ENCODE measurements at regions not wholly inside any gene's neighbourhood (a gene's known extent, or its start where the extent isn't known, plus 50 kb on each side); places are given as distances from the start of the nearest gene placed in this dataset.
"Not testable (repeated sequence)": the region's sequence is repeated elsewhere in the genome, so short reads cannot be mapped to it uniquely, and the experiment has no call there.

- Histone ChIP-seq H3K4me2 (no peak overlapping the region), H3K4me3 (no peak overlapping the region), H3K36me3 (replicated peaks; ENCODE audit: insufficient read depth, low read depth) (no peaks in the 10 kb centered on the region), H3K4me1 (ENCODE audit: insufficient read depth) (no peaks in the 10 kb centered on the region), H3K9me2 (replicated peaks; ENCODE audit: insufficient read depth) (no peaks in the 10 kb centered on the region), H3K79me2 (no peaks in the 10 kb centered on the region), H2AFZ (no peak overlapping the region), H4K20me1 (ENCODE audit: insufficient read depth, poor library complexity, severe bottlenecking) (no peaks in the 10 kb centered on the region), H3K9me3 (ENCODE audit: low read depth) (no peaks in the 10 kb centered on the region), H3K27ac (no peak overlapping the region), H3K27me3 (no peaks in the 10 kb centered on the region)
- 81% methylated on average over 1 of the region's 1 CpG for WGBS (ENCODE audit: low lambda C conversion rate, missing lambda C conversion rate)
- no peak for DNase-seq (ENCODE audit: low spot score)
- no peak for TF ChIP-seq EZH2phosphoT487 (IDR thresholded peaks at IDR 0.05; ENCODE audit: low read depth, severe bottlenecking, unreplicated experiment)
- no peak for TF ChIP-seq EZH2 (IDR thresholded peaks at IDR 0.05; ENCODE audit: borderline replicate concordance)
- TF ChIP-seq, protein P1, sequence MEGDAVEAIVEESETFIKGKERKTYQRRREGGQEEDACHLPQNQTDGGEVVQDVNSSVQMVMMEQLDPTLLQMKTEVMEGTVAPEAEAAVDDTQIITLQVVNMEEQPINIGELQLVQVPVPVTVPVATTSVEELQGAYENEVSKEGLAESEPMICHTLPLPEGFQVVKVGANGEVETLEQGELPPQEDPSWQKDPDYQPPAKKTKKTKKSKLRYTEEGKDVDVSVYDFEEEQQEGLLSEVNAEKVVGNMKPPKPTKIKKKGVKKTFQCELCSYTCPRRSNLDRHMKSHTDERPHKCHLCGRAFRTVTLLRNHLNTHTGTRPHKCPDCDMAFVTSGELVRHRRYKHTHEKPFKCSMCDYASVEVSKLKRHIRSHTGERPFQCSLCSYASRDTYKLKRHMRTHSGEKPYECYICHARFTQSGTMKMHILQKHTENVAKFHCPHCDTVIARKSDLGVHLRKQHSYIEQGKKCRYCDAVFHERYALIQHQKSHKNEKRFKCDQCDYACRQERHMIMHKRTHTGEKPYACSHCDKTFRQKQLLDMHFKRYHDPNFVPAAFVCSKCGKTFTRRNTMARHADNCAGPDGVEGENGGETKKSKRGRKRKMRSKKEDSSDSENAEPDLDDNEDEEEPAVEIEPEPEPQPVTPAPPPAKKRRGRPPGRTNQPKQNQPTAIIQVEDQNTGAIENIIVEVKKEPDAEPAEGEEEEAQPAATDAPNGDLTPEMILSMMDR (IDR thresholded peaks at IDR 0.05; ENCODE audit: poor library complexity), result no peak
Measured at GRCh38 chr1:173329726-173330125, 122.6 kb upstream of the TNFSF4 start.

GRCh38 chr1:173330149-173330951 lies 123.2 kb upstream of the TNFSF4 start:
- no peaks in the 10 kb centered on the region for H3K9me3 ChIP-seq (ENCODE audit: low read depth)
- H3K4me1 ChIP-seq (ENCODE audit: insufficient read depth), result no peaks in the 10 kb centered on the region
- H3K9me2 ChIP-seq (replicated peaks; ENCODE audit: insufficient read depth), result no peaks in the 10 kb centered on the region
- H3K4me3 ChIP-seq, result no peak overlapping the region
- H4K20me1 ChIP-seq (ENCODE audit: insufficient read depth, poor library complexity, severe bottlenecking), result no peaks in the 10 kb centered on the region
- no peak overlapping the region for H3K4me2 ChIP-seq
- H3K27ac ChIP-seq, result no peak overlapping the region
- DNase-seq (ENCODE audit: low spot score), result no peak
- TF ChIP-seq, protein P1 (IDR thresholded peaks at IDR 0.05; ENCODE audit: poor library complexity), result no peak
- no peak for TF ChIP-seq EZH2 (IDR thresholded peaks at IDR 0.05; ENCODE audit: borderline replicate concordance)
- no peak for TF ChIP-seq EZH2phosphoT487 (IDR thresholded peaks at IDR 0.05; ENCODE audit: low read depth, severe bottlenecking, unreplicated experiment)
- H3K27me3 ChIP-seq, result no peaks in the 10 kb centered on the region
- no peaks in the 10 kb centered on the region for H3K36me3 ChIP-seq (replicated peaks; ENCODE audit: insufficient read depth, low read depth)
- WGBS (ENCODE audit: low lambda C conversion rate, missing lambda C conversion rate), result 97% methylated on average over 3 of the region's 3 CpGs
- H3K79me2 ChIP-seq, result no peaks in the 10 kb centered on the region
- no peak overlapping the region for H2AFZ ChIP-seq

- not testable (repeated sequence) for H3K27ac ChIP-seq; H3K27me3 ChIP-seq; H3K36me3 ChIP-seq (replicated peaks; ENCODE audit: insufficient read depth, low read depth); H3K4me1 ChIP-seq (ENCODE audit: insufficient read depth); H3K9me3 ChIP-seq (ENCODE audit: low read depth); H3K4me2 ChIP-seq; H3K9me2 ChIP-seq (replicated peaks; ENCODE audit: insufficient read depth); H3K79me2 ChIP-seq; DNase-seq (ENCODE audit: low spot score); H2AFZ ChIP-seq; H3K4me3 ChIP-seq; H4K20me1 ChIP-seq (ENCODE audit: insufficient read depth, poor library complexity, severe bottlenecking)
- WGBS (ENCODE audit: low lambda C conversion rate, missing lambda C conversion rate), result 96% methylated on average over 10 of the region's 10 CpGs
Measured at GRCh38 chr1:173330952-173331548, 123.9 kb upstream of the TNFSF4 start.

DNA sequence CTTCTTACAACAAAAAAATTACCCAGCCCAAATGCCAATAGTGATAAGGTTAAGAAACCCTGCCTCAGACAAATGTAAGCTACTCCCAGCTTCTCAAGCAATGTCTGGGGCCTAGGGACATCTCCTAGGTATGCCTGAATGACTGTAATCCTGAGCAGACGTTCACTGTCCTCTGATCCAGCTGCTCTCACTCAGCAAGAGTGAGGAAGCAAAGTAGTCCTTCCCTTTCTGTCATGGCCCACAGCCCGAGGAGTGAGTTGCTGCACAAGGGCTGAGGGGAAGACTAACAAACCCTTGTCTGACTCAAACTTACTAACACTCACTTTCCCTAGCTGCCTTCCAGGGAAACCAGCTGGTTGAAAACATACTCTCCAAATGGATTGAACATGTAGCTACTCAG lies 124.9 kb upstream of the TNFSF4 start:
- Histone ChIP-seq H3K27ac (no peak overlapping the region), H3K36me3 (replicated peaks; ENCODE audit: insufficient read depth, low read depth) (no peaks in the 10 kb centered on the region), H3K27me3 (no peaks in the 10 kb centered on the region), H3K79me2 (no peaks in the 10 kb centered on the region), H3K4me3 (no peak overlapping the region), H3K9me2 (replicated peaks; ENCODE audit: insufficient read depth) (no peaks in the 10 kb centered on the region), H3K4me1 (ENCODE audit: insufficient read depth) (no peaks in the 10 kb centered on the region), H2AFZ (no peak overlapping the region), H3K4me2 (no peak overlapping the region), H4K20me1 (ENCODE audit: insufficient read depth, poor library complexity, severe bottlenecking) (no peaks in the 10 kb centered on the region), H3K9me3 (ENCODE audit: low read depth) (no peaks in the 10 kb centered on the region)
- TF ChIP-seq, protein P1 (IDR thresholded peaks at IDR 0.05; ENCODE audit: poor library complexity), result no peak
- TF ChIP-seq EZH2 (IDR thresholded peaks at IDR 0.05; ENCODE audit: borderline replicate concordance) (no peak), EZH2phosphoT487 (IDR thresholded peaks at IDR 0.05; ENCODE audit: low read depth, severe bottlenecking, unreplicated experiment) (no peak)
- 62% methylated on average over 2 of the region's 2 CpGs for WGBS (ENCODE audit: low lambda C conversion rate, missing lambda C conversion rate)
- DNase-seq (ENCODE audit: low spot score), result no peak
